GM13977 (cell line): ENCODE measurements at regions not wholly inside any gene's neighbourhood (a gene's known extent, or its start where the extent isn't known, plus 50 kb on each side); places are given as distances from the start of the nearest gene placed in this dataset.

Experiments used
- DNase-seq: peaks from one replicate; pipeline ENCODE4 v3.0.0; 2012; ENCODE audit warnings: low spot score
- in situ Hi-C: fragments of 300-500 bp; cut with MboI; formaldehyde crosslinking; loops from one replicate; pipeline ENCODE4 v1.12.0; 2022; ENCODE audit warnings: low sequenced_read_pairs, low pct_unique_long_range_greater_than_20kb, mixed read lengths, inconsistent platforms; ENCODE audit not compliant: unreplicated experiment
- TF ChIP-seq, protein P1 (sequence below): IDR thresholded peaks from 2 replicates; pipeline ENCODE4 v1.5.1; 2012; ENCODE audit warnings: mild to moderate bottlenecking, control low read depth; ENCODE audit not compliant: insufficient read depth; ENCODE audit errors: extremely low read depth, missing control alignments

DNA sequence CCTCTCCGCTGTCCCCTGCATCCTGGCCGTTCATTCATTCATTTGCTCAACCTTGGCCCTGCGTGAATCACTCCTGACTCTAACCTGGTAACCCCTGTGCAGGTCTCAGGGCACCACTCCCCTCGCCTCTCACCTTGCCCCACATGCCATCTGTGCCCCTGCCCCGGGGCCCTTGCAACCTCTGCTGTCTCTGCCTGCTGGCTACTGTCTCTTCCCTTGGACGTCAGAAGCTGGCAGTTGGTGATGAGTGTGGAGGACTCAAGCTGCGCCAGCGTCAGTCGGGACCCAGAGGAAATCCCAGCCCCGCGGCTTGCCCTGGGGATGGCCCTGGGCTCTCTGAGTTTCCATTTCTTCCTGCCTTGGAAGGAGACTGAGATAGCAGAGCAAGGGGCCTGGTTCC is 154.9 kb downstream of the OLFM1 start:
- in situ Hi-C loops: no loop called here
- TF ChIP-seq, protein P1, sequence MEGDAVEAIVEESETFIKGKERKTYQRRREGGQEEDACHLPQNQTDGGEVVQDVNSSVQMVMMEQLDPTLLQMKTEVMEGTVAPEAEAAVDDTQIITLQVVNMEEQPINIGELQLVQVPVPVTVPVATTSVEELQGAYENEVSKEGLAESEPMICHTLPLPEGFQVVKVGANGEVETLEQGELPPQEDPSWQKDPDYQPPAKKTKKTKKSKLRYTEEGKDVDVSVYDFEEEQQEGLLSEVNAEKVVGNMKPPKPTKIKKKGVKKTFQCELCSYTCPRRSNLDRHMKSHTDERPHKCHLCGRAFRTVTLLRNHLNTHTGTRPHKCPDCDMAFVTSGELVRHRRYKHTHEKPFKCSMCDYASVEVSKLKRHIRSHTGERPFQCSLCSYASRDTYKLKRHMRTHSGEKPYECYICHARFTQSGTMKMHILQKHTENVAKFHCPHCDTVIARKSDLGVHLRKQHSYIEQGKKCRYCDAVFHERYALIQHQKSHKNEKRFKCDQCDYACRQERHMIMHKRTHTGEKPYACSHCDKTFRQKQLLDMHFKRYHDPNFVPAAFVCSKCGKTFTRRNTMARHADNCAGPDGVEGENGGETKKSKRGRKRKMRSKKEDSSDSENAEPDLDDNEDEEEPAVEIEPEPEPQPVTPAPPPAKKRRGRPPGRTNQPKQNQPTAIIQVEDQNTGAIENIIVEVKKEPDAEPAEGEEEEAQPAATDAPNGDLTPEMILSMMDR: no peak
- no peak for DNase-seq

DNA sequence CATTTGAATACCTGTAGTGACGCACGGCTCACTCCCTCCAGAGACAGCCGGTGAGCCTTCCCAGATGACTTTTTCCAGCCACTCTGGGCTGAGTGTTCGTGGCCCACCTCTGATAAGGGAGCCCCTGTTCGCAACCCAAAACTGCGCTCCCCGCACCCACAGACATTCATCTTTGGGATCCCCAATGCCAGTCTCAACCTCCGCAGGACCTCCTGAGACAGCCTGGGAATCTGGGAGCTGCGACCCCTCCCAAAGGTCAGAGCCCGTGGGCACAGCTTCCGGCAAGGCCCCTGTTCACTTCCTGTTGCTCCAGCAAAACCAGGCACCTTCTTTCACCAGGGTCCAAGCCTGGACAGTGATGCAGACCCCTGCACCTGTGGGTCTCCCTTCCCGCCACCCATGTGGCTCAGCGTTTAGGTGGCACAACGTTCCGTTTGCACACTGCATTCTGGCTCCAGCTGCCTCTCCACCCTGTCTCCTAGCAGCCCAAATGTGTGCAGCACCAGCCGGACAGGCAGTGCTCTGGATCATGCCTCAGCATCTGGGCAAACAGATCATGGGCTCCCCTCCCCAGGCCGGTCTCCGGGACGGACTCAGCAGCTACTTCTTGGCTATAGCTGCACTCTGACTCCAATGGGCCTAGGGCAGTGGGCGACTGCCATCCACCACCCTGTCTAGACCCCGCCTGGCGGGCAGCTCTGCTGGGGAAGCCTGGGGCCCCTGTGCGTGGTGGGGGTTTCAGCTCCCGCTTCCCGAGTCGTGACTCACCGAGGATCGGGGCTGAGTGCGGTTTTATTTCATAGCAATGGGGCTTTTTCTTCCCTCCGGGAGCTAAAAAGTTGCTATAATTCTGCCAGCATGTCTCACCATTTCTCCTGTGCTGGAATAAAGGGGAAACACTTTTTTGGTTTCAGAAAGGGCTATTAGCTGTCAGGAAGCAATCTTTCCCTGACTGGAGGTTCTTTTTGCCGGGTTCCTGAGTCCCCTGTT is 156.0 kb downstream of the OLFM1 start:
- in situ Hi-C loops: no loop called here
- TF ChIP-seq, protein P1: no peak
- DNase-seq: no peak

DNA sequence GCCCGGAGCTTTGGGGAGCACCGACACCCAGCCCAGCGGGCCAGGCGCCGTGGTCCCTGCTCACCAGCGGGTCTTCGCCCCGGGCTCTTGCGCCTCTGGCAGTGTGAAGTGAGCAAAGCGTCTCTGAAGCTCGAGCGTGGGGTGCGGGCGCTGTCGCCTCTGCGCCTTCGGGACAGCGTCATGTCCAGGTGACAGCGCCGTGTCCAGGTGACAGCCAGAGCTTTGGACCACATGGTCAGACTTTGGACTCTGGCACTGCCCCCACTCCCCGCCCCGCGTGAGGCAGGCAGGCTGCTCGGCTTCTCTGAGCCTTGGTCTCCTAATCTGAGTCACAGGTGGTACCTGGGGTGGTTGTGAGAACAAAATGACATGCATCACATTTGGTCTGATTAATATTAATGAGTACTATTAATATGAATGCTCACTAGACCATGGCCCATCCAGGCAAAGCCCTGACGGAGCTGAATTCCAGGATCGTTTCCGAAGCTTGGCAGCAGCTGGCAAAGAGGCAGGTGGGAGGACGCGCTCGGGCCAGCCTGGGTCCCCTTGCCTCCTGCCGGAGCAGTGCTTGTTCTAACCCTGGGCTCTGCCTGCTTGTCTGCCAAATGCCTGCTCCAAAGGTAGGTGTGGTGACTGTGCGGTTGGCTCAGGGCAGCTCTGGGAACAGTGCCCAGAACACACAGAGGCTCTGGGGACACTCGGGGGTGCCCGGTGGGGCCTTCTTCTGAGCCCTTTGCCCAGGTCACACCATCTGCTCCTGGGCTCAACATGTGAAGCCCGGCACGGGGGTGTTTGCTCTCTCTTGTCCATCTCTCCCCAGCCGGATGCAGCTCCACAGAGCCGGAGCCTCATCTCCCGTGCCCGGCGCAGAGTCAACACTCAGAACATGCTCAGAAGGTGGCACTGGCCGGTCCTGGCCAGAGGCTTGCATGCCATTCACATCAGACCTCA is 157.1 kb downstream of the OLFM1 start:
- in situ Hi-C loops: no loop called here
- DNase-seq: no peak

DNA sequence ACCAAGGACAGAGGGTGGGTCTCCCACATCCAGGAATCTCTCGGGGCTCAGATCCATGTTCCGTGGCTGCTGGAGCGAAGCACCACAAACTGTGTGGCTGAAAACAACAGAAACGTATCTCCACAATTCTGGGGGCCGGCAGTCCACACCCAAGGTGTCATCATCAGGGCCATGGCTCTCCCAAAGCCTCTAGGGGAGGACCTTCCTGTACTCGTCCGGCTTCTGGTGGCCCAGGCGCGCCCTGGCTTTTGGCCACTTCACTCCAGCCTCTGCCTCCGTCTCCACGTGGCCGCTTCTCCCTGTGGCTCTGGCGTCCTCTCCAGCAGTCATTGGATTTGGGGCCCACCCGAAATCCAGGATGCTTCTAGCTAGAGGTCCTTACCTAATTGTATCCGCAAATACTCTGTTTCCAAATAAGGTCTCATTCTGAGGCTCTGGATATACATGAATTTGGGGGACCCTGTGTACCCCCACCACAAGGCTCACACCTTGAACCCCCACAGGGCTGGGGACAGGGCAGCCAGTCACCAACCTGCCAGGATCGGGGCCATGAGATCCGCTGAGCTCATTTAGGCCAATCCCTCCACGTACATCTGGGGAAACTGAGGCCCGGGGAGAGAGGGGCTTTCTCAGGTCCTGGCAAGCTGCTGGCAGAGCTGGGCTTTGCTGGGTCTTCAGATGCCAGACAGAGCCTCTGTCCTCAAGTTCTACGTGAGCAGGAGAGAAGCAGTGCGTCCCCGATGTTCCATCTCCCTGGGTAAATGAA is 158.2 kb downstream of the OLFM1 start:
- in situ Hi-C loops: no loop called here
- DNase-seq: no peak
- TF ChIP-seq, protein P1: no peak

More for the DNA sequence above, 157.1 kb downstream of the OLFM1 start:
- TF ChIP-seq, protein P1: no peak

DNA sequence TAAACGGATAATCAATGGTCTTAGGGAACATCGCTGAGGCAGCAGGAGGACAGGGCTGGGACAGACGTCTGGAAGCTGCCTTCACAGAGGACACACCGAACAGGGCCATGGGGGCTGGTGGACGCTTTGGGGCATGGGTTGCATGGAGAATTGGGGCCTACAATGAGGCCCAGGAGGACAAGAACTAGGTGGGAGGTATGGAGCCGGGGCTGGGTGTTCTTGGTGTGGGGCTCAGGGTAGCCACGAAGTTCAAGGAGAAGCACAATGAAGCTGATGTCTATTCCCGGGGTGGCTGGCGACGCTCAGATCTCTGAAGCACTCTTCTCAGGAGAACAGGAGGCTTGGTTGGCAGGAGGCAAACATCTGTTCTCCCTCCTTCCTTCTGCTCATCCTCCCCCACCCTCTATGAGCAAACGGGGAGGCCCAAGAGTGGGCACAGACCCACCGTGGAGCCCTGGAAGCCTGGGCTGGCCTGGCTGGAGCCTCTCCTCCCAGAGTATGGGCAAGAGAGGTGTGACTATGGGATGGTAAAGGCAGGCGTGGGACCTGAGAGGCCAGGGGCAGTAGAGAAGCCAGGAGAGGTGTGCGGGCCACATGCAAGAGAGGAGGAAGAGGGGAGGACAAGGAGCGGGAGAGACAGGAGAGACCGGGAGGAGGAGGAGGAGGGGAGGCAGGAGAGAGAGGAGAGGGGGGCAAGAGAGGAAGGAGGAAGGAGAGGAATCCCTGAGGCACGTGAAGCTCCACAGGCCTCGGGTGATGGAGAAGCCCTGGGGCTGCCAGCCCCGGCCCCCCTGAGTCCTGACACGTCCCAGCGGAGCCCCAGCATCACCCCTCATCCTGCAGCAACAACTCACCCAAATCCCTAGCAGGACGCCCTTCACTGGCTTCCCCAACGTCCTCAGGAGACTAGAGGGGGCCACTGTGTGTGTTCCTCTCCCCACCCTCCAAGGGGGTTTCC is 159.1 kb downstream of the OLFM1 start:
- in situ Hi-C loops: no loop called here
- TF ChIP-seq, protein P1: no peak
- no peak for DNase-seq
